HepG2 (cell line): ENCODE measurements at regions not wholly inside any gene's neighbourhood (a gene's known extent, or its start where the extent isn't known, plus 50 kb on each side); places are given as distances from the start of the nearest gene placed in this dataset.

Experiments used
- ATF5 ChIP-seq: sonication (generic); formaldehyde crosslinking; IDR thresholded peaks from 2 replicates; pipeline ENCODE4 v1.4.0; 2020; ENCODE audit warnings: mild to moderate bottlenecking, low read depth, missing genetic modification reagents
- BRF2 ChIP-seq: sonication (generic); formaldehyde crosslinking; IDR thresholded peaks from 2 replicates; pipeline ENCODE4 v1.8.1; 2022; ENCODE audit warnings: mild to moderate bottlenecking, missing genetic modification reagents
- HCFC1 ChIP-seq: fragments of 150-350 bp; IDR thresholded peaks from 2 replicates; pipeline ENCODE4 v1.6.1; 2014; ENCODE audit warnings: low read depth, low read length
- HMGXB4 ChIP-seq, 2 experiments: sonication (generic) in 1 of 2; formaldehyde crosslinking in 1 of 2; IDR thresholded peaks; 2 replicates each; pipeline versions ENCODE4 v1.4.0 to v1.6.1; 2018 to 2020; ENCODE audit warnings: missing genetic modification reagents in 2 of 2, borderline replicate concordance in 1 of 2, low read depth in 1 of 2, mild to moderate bottlenecking in 1 of 2, missing biosample characterization in 1 of 2
- HOXD1 ChIP-seq: sonication (generic); formaldehyde crosslinking; IDR thresholded peaks from 2 replicates; pipeline ENCODE4 v1.5.0; 2020; ENCODE audit warnings: missing genetic modification reagents
- MTERF4 ChIP-seq: sonication (generic); formaldehyde crosslinking; IDR thresholded peaks from 2 replicates; pipeline ENCODE4 v1.8.0; 2023; ENCODE audit warnings: mild to moderate bottlenecking, missing genetic modification reagents
- NFYB ChIP-seq: sonication (generic); formaldehyde crosslinking; IDR thresholded peaks from 2 replicates; pipeline ENCODE4 v1.4.0; 2020; ENCODE audit warnings: missing genetic modification reagents
- NRL ChIP-seq: sonication (generic); formaldehyde crosslinking; IDR thresholded peaks from 2 replicates; pipeline ENCODE4 v1.5.0; 2020; ENCODE audit warnings: missing genetic modification reagents, mild to moderate bottlenecking, moderate library complexity, borderline replicate concordance
- PRPF4 ChIP-seq: fragments of 200-400 bp; formaldehyde crosslinking; IDR thresholded peaks from 2 replicates; pipeline ENCODE4 v1.6.1; 2016; ENCODE audit warnings: low read length, low read depth; ENCODE audit not compliant: poor library complexity, severe bottlenecking
- RBFOX2 ChIP-seq: fragments of 200-400 bp; formaldehyde crosslinking; IDR thresholded peaks from 2 replicates; pipeline ENCODE4 v1.6.1; 2017; ENCODE audit warnings: low read depth, mild to moderate bottlenecking, low read length
- RNF219 ChIP-seq: sonication (generic); formaldehyde crosslinking; IDR thresholded peaks from 2 replicates; pipeline ENCODE4 v1.5.0; 2020; ENCODE audit warnings: mild to moderate bottlenecking, missing genetic modification reagents
- STAG1 ChIP-seq: sonication (generic); formaldehyde crosslinking; IDR thresholded peaks from 2 replicates; pipeline ENCODE4 v1.4.0; 2020; ENCODE audit warnings: missing genetic modification reagents
- SUZ12 ChIP-seq: fragments of 150-350 bp; IDR thresholded peaks from 2 replicates; pipeline ENCODE4 v1.6.1; 2014; ENCODE audit warnings: low read depth, low read length
- YEATS4 ChIP-seq: sonication (generic); formaldehyde crosslinking; IDR thresholded peaks from 2 replicates; pipeline ENCODE4 v1.4.0; 2020; ENCODE audit warnings: missing genetic modification reagents, borderline replicate concordance
- ZNF558 ChIP-seq: sonication (generic); formaldehyde crosslinking; IDR thresholded peaks from 2 replicates; pipeline ENCODE4 v1.9.0; 2022; ENCODE audit warnings: mild to moderate bottlenecking, missing genetic modification reagents, borderline replicate concordance
- ZNF562 ChIP-seq: sonication (generic); formaldehyde crosslinking; IDR thresholded peaks from 2 replicates; pipeline ENCODE4 v1.8.0; 2022; ENCODE audit warnings: missing genetic modification reagents, borderline replicate concordance
- ZNF580 ChIP-seq: IDR thresholded peaks from 2 replicates; pipeline ENCODE4 v1.6.1; 2016; ENCODE audit warnings: low read depth, borderline replicate concordance
- ZNF776 ChIP-seq: sonication (generic); formaldehyde crosslinking; IDR thresholded peaks from 2 replicates; pipeline ENCODE4 v1.4.0; 2020; ENCODE audit warnings: mild to moderate bottlenecking, missing genetic modification reagents
- ZNF878 ChIP-seq: sonication (generic); formaldehyde crosslinking; IDR thresholded peaks from 2 replicates; pipeline ENCODE4 v1.8.1; 2023; ENCODE audit warnings: mild to moderate bottlenecking, missing genetic modification reagents, moderate library complexity
- ZSCAN5A ChIP-seq: sonication (generic); formaldehyde crosslinking; IDR thresholded peaks from 2 replicates; pipeline ENCODE4 v1.8.0; 2022; ENCODE audit warnings: mild to moderate bottlenecking, missing genetic modification reagents, borderline replicate concordance

GRCh38 chr21:39033878-39034589 lies 149.2 kb downstream of the PSMG1 start (continued):
- TF ChIP-seq RNF219 (no peak), BRF2 (no peak), ATF5 (CRISPR knock-in tag) (0 out of 2 replicates have a peak, but pooled peaks have one; percentile 72), ZSCAN5A (CRISPR knock-in tag) (peak; percentile 86; the same call in 1 of the 2 replicates), MTERF4 (peak; percentile 81; the same call in 1 of the 2 replicates), NRL (CRISPR knock-in tag) (peak; percentile 91), ZNF562 (CRISPR knock-in tag) (no peak), PRPF4 (no peak), NFYB (peak; percentile 36; the same call in 1 of the 2 replicates), HMGXB4 (CRISPR knock-in tag; IDR thresholded peaks at IDR 0.05; ENCODE audit: borderline replicate concordance in 1 of 2, low read depth in 1 of 2) (peak; percentile 56 to 61; a peak in 3 of 4 replicates), ZNF776 (CRISPR knock-in tag) (peak; percentile 72), SUZ12 (no peak), HOXD1 (CRISPR knock-in tag) (peak; percentile 92; the same call in 1 of the 2 replicates), HCFC1 (no peak), STAG1 (CRISPR knock-in tag) (no peak; the same call in none of the 2 replicates), ZNF558 (no peak), YEATS4 (CRISPR knock-in tag) (peak; percentile 90), RBFOX2 (peak; percentile 64), ZNF580 (CRISPR knock-in tag) (peak; percentile 81; the same call in 1 of the 2 replicates), ZNF878 (CRISPR knock-in tag) (peak; percentile 74)
